Glomerular endothelial cell (primary cell): ENCODE measurements at regions not wholly inside any gene's neighbourhood (a gene's known extent, or its start where the extent isn't known, plus 50 kb on each side); places are given as distances from the start of the nearest gene placed in this dataset.
"Not testable (repeated sequence)": the region's sequence is repeated elsewhere in the genome, so short reads cannot be mapped to it uniquely, and the experiment has no call there.

ENCODE experiments used
- DNase-seq: peaks from one replicate; pipeline ENCODE4 v3.0.0-alpha.2; 2011; ENCODE audit warnings: low read depth, low spot score; ENCODE audit errors: extremely low read depth

DNA sequence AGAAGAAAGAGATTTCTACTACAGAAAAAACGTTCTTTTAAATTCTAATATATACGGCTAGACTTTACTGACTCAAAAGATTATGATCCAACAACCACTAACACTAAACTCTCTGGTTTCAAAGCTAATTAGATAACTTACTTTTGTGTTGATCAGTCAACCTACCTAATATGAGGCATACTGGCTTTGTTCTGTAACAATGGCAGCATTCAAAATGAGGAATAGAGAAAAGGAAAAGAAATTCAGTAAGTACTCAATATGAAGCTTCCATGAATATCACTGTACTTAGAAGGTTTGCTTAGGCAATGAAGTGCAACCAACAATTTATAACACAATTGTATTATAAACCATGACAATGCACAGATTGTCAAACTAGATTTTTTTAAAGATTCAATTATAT, 430.5 kb upstream of the PMFBP1 start:
- DNase-seq = no peak

- no peak for DNase-seq
Observed at GRCh38 chr16:72598696-72599095, 426.7 kb upstream of the PMFBP1 start.

- DNase-seq = no peak
Observed at GRCh38 chr16:72597938-72598337, 426.0 kb upstream of the PMFBP1 start.

- no peak for DNase-seq
Observed at GRCh38 chr16:72596373-72596772, 424.4 kb upstream of the PMFBP1 start.

GRCh38 chr16:72590151-72590937, 418.4 kb upstream of the PMFBP1 start:
- no peak for DNase-seq

- no peak for DNase-seq
Observed at GRCh38 chr16:72588551-72588950, 416.6 kb upstream of the PMFBP1 start.

GRCh38 chr16:72578061-72578460, 406.1 kb upstream of the PMFBP1 start:
- not testable (repeated sequence) for DNase-seq

DNA sequence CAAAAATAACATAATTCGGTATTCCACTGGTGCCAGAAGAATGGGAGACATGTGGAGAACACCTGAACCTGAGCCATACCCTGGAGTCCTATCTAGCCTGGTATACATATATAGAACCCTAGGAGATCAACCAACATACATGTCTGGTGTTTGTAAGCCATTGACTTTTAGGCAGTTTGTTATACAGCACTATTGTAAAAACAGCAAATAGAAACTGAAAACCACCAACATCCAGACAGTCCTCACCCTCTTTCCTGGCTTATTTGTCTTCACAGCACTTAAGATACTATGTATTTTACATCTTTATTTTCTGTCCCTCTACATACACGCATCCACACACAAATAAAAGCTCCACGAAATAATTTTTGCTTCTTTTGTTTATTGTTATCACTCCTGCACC, 404.2 kb upstream of the PMFBP1 start:
- no peak for DNase-seq

DNA sequence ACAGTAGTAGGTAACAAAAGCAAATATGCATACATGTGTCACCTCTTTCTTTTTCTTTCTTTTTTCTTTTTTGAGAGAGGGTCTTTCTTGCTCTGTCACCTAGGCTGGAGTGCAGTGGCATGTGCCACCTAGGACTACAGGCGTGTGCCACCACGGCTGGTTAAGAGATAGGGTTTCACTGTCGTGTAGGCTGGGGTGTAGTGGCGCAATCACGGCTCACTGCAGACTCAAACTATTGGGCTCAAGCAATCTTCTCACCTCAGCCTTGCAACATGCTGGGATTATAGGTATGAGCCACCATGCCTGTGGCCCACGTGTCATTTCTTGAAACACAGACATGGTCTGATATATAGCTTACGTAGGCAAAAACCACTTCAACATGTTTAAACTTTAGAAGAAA, 397.7 kb upstream of the PMFBP1 start:
- no peak for DNase-seq

GRCh38 chr16:72568502-72568901, 396.5 kb upstream of the PMFBP1 start:
- no peak for DNase-seq

GRCh38 chr16:72566174-72566573, 394.2 kb upstream of the PMFBP1 start:
- DNase-seq = no peak

DNA sequence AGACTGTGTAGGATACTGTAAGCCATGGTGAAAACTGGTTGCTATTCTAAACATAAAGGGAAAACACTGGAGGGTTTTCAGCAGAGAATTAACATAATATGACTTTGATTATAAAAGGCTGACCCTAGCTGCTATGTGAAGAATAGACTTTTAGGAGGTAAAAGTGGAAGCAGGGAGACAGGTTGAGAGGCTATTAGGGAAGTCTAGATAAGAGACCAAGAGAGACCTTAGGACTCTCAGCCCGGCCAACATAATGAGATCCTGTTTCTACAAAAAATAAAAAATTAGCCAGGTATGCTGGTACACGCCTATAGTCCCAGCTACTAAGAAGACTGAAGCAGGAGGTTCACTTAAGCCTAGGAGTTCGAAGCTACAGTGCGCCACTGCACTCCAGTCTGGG, 393.2 kb upstream of the PMFBP1 start:
- DNase-seq = no peak

DNA sequence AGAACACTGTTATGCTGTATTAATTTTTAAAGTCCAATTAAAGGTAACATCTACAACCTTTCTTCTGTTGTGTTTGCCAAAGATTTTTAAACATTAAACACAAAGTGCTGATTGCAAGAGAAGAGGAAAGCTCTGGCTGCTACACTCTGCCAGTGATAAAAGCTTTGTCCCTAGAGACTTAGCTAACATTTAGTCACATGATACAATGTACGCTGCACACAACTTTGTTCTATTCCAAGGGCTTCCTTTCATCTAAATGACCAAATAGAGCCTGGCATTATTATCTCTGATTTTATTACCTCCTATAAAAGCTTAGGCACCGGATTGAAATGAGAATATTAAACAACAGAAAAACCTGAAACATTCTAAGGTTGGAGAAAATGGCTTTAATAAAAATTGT, 388.7 kb upstream of the PMFBP1 start:
- no peak for DNase-seq

DNA sequence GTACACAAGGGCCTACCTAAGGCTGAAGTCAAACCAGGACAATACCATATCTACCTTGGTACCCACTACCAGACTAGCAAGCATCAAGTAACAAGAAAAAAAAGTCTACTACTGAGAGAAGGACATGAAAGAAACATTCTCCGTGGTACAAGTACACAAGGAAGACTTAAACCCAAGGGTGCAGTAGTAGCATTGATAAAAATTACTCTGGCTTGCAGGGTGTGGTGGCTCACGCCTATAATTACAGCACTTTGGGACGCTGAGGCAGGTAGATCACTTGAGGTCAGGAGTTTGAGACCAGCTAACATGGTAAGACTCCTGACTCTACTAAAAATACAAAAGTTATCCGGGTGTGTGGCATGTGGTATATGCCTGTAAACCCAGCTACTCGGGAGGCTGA, 386.5 kb upstream of the PMFBP1 start:
- no peak for DNase-seq

DNA sequence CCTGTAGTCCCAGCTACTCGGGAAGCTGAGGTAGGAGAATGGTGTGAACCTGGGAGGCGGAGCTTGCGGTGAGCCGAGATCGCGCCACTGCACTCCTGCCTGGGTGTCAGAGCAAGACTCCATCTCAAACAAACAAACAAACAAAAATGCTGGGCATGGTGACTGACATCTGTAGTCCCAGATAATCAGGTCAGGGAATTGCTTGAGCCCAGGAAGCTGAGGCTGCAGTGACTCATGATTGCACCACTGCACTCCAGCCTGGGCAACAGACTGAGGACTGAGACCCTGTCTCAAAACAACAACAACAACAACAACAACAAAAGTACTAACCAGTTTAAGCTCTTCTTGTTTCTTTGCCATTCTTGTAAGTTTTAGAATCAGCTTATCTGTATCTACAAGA, 383.0 kb upstream of the PMFBP1 start:
- DNase-seq = no peak

DNA sequence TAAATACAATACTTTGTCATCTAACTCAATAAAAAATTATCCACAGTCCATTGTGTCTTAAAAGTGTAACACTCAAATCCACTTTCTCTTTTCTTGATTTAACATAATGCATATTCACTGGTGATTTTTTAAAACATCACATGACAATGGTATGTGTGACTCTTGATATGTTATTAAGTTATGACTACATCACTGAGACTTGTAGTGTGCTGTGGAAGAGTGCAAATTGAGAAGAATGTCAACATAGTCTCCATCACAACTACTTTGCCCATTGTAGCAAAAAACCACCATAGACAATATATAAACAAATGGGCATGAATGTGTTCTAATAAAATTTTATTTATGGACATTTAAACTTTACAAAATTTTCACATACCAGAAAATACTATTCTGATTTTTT, 380.7 kb upstream of the PMFBP1 start:
- DNase-seq = no peak

GRCh38 chr16:72551649-72552048, 379.7 kb upstream of the PMFBP1 start:
- DNase-seq = no peak

GRCh38 chr16:72549878-72550277, 377.9 kb upstream of the PMFBP1 start:
- DNase-seq = no peak

DNA sequence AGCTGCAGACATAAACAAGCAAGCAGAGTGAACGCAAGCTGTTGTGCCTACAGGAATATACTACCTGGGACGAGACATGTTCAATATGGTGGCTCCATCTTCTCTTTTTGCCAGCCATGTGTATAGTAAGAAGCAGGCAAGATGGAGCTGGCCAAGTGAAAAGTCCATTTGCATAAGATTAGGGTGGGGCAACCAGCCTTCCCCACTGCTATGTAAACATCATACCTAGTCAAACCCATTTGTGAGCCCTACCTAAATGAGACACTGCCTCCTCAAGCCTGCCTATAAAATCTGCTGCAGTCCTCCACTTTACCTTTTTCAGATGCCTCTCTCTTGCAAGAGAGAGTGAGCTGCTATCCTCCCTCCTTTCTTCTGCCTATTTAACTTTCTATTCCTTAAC, 370.1 kb upstream of the PMFBP1 start:
- DNase-seq = no peak

- peak; percentile 44 for DNase-seq
Observed at GRCh38 chr16:72537664-72538063, 365.7 kb upstream of the PMFBP1 start.

DNA sequence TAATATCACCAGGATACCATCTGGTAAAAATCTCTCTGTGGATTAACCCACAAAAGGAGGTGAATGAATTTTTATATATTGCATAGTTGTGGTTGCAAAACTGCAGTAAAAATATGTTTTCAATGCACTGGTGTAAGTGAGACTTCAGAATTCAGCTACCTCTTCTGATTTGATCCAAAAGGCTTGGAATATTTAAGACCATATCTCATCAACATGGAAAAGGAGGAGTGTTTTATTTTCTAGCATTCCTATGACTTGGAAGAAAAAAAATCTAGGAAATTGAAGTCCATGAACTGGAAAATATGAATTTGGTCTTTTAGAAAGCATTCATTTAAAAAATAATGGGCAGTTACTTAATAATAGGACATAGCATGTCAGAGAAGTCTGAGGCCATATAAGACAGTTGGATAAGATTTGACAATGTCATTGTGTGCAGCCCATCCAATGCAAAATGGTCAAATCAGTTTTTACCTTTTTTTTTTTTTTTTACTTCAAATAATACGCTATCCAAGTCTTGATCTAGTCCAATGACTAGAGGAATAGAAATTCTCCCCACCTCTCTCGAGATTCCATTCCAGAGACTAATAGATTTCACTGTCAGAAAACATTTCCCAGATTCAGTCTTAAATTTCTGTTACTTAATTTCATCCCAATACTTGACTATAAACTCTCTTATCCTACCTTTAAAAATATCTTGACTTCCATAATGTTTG, 364.9 kb upstream of the PMFBP1 start:
- DNase-seq = no peak

DNA sequence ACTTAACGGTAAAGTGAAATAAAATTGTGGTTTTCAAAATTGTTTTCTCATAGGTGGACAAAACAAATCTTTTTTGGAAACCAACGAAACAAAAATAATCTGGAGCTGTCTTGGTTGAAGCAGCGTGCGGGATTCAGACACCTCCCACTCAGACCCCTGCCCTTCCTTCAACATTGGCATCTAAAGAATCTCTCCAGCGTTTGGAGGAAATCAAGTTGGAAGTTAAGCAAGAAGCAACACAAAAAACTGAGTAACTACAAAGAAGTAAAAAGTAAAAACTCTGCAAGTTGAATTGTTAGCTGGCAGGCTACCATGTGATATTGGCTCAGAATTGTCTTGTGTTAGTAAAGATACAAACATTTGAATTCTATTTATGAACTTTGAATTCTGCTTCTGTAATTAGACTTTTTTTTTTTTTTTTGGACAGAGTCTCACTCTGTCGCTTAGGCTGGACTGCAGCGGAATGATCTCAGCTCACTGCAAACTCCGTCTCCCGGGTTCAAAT, 361.0 kb upstream of the PMFBP1 start:
- no peak for DNase-seq
